ENCODE measurements at regions not wholly inside any gene's neighbourhood (a gene's known extent, or its start where the extent isn't known, plus 50 kb on each side); places are given as distances from the start of the nearest gene placed in this dataset.

DNA sequence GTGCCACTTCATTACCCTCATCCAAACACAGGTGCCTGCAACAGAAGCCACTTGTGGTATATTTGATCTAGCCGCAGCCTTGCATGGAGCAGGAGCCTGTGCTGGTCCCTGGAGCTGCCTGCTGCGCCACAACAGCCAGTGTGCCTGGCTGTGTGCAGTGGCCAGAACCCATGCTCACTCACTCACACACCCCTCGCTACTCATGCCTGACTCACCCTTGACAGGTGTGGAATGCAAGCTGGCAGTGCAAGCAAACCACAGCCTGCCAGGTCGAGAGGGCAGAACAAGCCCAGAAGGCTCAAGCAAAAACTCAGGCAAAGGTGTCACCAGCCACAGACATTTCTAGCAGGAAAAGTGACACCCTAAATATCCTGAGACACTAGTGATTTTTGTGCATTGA is 1510.9 kb downstream of the KCNT2 start:
- DNase-seq (ENCODE audit: low read depth, low spot score), result no peak

DNA sequence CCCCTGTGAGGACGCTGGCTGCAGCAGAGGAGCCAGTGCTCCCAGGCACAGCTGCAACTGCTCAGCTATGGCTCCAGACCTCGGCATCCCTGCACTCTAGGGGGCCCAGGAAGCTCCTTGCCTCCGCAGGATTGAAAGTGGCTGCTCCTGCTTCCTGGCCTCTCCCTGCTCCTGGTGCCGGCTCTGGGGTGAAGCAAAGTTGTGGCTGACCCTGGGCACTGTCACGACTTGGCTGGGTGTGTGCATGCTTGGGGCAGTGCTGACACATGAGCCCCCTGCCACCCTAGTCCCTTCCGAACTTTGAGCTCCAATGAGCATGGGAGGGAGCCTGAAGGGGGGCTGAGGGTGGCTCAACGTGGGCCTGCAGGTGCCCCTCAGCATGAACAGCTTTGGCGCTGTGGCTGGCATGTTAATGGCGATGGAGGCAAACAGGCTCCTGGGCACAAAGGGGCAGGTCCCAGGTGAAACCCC is 1512.2 kb downstream of the KCNT2 start:
- no peak for DNase-seq (ENCODE audit: low read depth, low spot score)

DNA sequence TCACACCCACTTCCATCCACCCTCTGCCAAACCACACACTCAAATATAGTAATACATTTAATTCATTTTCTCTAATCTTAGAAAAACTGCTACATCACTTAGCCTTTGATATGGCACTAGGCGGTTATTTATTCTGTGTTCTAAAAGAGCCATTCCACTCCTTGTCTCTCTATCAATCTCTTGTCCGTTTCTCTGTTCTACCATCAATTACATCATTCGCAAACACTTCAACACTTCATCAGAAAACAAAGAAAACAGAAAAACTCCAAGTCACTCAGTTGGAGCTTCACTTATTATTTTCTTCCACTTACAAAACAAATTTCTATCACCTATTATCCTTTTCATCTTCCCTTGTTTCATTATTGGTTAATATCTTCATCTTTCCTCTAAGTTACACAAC is 1523.0 kb downstream of the KCNT2 start:
- no peak for DNase-seq (ENCODE audit: low read depth, low spot score)

DNA sequence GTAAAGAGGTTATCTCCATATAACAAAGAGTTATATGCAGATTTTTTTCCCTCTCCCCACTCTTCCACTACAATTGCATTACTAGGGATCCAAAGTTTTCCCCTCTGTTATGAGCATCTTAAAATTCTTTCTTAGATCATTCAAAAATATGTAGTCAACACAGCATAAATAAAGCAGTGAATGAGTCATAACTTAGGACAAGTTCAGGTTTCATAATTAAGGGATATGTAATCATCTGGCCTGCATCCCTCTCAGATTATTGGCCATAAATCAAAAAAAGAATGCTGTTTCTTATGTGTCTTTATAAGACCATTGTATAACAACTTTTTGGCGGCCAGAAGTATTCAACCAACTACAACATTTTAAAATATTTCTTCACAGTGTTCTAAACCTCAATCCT is 1526.1 kb downstream of the KCNT2 start:
- DNase-seq (ENCODE audit: low read depth, low spot score), result no peak

DNA sequence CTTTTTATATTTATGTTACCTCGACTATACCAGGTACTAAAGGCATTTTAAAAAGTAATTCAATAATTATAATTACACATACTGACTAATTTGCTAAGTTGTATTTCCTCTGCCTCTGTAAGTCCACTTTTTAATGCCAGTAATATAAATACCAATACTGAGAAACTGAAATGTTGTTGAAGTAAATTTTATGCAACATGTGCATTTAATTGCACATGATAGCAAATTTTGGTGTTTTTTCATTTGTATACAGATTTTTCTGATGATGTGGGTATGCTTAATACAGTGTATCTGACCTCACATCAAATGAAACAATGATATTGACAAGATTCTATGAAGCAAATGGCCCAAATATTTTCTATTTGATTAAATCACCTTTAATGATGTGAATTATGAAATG is 1531.6 kb downstream of the KCNT2 start:
- DNase-seq (ENCODE audit: low read depth, low spot score), result no peak

DNA sequence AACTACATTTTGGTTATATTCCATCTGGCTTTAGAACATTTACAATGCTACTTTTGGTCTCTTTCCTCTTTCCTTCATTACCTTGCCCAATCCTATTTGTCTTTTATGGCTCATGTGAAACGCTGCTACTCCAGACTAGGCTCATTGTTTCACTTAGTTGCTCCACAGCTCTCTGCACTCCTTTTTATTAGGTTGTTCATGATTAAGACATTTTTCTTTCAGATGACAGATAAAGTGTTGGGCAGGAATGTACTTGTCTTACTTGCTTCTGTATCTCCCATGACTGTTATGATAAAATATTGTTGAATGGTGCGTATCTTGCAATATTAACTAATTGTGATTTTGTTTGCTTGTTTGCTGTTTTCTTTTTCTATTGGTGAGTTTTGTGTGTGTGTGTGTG is 1532.3 kb downstream of the KCNT2 start:
- DNase-seq (ENCODE audit: low read depth, low spot score), result no peak

DNA sequence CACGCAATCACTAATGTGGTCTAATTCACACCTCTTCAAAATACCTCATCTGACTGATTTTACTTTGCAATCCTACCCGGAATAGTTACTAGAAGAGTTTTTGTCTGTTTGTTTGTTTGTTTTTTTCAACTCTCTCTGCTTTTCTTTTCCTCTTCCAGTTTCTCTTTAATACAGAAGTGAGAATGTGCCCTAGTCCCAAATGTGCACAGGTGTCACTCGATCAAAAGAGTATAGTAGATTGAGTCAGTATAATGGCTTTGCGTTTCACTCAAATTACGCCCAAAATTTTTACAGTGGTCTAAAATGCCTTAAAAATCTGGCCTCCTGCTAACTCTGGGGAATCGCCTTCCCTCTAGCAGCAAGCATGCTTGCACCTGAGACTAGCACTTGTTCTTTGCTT is 1536.8 kb downstream of the KCNT2 start:
- DNase-seq (ENCODE audit: low read depth, low spot score), result no peak

DNA sequence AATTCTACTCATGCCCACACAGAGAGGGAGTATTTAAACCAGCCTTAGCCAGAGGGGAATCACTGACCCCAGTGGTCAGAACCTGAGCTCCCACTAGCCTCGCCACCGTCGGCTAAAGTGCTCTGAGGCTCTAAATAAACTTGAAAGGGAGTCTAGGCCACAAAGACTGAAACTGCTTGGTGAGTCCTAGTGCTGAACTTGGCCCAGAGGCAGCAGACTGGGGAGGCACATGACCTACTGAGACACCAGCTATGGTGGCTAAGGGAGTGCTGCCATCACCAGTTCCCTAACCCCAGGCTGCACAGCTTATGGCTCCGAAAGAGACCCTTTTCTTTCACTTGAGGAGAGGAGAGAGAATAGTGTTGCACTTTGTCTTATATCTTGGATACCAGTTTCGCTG is 1542.8 kb downstream of the KCNT2 start:
- DNase-seq (ENCODE audit: low read depth, low spot score), result no peak

DNA sequence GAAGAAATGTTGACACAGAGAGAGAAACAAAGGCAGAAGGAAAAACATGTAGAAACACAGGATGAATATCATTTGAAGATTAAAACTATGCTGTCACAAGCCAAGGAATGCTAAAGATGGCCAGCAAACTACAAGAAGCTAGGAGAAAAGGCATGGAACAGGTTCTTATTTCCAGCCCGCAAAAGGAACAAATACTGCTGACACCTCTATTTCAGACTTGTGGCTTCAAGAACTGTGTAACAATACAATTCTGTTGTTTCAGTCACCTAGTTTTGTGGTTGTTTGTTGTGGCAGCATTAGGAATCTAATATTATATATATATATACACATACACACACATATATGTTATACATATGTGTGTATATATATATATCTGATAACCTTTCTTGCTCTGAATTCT is 1543.9 kb downstream of the KCNT2 start:
- DNase-seq (ENCODE audit: low read depth, low spot score), result no peak

DNA sequence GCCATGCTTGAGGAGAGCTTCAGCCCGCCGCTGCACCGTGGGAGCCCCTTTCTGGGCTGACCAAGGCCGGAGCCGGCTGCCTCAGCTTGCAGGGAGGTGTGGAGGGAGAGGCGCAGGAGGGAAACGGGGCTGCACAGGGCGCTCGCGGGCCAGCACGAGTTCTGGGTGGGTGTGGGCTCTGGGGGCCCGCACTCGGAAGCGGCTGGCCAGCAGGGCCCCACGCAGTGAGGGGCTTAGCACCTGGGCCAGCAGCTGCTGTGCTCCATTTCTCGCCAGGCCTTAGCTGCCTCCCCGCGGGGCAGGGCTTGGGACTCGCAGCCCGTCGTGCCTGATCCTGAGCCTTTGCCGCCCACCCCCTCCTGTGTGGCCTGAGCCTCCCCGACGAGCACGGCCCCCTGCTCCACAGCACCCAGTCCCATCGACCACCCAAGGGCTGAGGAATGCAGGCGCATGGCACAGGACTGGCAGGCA is 1554.0 kb downstream of the KCNT2 start:
- no peak for DNase-seq (ENCODE audit: low read depth, low spot score)

DNA sequence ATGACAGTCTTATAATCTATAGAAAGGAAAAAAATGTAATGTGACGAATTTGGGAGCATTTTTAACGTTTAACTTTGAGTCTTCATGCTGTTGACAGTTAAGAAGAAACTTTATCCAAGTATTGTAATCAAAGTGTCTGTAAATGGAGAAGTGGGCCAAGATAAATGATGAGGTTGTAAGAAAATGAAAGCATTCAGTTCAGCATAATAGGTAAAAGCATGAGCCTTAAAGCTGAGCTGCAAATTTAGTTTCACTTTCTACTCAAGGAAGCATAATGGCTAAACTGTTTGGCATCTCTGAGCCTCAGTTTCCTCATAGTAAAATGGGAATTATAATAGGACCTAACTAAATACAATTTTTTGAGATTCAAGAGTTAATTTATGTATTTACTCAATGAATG is 1554.8 kb downstream of the KCNT2 start:
- DNase-seq (ENCODE audit: low read depth, low spot score), result no peak

DNA sequence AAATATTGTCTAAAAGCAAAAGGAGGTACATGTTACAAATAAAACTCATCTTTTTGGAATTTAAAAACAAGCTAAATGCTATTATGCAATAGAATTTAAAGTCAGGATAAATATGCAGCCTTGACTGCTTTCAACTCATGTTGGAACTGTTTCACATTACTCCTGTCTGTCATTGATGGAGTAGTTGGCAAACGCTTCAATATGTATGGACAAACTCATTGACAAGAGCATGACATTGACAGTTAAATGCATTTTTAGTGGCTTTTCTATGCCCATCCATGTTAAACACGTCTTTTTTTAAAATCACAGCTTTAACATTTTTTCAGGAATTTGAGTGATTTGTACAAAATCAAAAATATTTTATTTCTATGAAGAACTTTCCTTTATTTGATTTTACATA is 1560.5 kb downstream of the KCNT2 start:
- no peak for DNase-seq (ENCODE audit: low read depth, low spot score)

DNA sequence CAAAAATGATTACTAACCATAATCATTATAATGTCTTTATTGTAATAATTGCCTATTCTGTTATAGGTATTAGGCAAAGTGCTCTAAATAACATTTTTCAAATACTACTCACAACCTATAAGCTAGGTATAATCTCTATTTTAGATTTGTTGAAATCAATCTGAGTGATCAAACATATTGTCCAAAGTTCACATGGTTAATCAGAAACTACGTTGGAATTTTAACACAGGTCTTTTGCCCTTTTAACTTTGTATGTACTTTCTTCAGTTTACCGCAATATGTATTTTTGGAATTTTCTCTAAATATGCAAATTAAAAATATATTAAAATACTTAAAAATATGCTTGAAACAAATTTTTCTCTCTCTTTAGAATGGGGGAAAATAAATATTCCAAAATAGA is 1563.2 kb downstream of the KCNT2 start:
- DNase-seq (ENCODE audit: low read depth, low spot score), result no peak

DNA sequence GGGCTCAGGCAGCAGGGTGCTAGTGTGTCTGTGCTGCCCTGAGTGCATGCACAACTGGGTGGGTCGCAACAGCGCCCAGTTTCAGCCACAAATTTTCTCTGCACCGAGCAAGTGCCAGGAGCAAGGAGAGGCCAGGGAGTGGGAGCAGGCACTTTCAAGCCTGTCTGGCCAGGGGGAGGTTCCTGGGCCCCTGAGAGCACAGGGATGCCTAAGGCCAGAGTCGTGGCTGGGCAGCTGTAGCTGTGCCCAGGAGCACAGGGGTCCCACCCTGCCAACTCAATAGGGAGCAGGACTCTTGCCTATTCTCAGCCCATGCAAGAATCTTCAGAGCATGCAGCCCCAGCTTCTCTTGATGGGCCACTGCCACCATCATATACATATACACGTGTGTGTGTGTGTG is 1577.4 kb downstream of the KCNT2 start:
- no peak for DNase-seq (ENCODE audit: low read depth, low spot score)

DNA sequence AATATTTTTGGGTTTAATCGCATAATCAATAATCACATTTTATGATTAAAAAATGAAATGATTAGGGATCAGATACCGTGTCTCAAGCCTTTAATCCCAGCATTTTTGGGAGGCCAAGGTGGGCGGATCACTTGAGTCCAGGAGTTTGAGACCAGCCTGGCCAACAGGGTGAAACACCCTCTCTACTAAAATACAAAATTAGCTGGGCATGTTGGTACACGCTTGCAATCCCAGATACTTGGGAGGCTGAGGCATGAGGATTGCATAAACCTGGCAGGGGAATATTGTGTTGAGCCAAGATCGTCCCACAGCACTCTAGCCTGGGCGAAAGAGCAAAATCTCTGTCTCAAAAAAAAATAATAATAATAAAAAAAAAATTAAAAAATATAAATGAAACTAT is 1581.4 kb downstream of the KCNT2 start:
- no peak for DNase-seq (ENCODE audit: low read depth, low spot score)

DNA sequence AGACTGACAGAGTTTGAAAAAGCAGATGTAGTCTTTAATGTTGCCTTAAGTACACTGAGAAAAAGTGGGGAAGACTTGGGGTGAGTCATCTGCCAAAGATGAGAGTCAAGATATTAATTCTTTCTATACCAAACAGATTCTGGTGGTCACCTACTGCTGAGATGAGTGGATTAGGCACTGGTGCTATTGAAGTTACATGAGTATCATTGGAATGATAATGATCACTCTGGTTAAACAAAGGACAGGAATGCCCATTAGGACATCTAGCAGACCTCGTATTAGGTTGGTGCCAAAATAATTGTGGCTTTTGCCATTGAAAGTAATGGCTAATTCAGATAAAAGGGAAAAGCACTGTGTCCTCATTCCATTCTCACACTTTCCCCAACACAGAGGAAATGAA is 1588.9 kb downstream of the KCNT2 start:
- no peak for DNase-seq (ENCODE audit: low read depth, low spot score)

DNA sequence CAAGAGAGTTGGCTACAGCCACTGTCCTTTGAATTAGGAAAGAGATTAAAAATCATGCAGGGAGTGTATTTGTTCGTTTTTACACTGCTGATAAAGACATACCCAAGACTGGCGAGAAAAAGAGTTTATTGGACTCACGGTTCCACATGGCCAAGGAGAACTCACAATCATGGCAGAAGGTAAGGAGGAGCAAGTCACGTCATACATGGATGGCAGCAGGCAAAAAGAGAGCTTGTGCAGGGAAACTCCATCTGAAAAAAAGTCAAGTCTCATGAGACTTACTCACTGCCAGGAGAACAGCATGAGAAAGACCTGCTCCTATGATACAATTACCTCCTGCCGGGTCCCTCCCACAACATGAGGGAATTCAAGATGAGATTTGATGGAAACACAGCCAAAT is 1595.2 kb downstream of the KCNT2 start:
- DNase-seq (ENCODE audit: low read depth, low spot score), result no peak

DNA sequence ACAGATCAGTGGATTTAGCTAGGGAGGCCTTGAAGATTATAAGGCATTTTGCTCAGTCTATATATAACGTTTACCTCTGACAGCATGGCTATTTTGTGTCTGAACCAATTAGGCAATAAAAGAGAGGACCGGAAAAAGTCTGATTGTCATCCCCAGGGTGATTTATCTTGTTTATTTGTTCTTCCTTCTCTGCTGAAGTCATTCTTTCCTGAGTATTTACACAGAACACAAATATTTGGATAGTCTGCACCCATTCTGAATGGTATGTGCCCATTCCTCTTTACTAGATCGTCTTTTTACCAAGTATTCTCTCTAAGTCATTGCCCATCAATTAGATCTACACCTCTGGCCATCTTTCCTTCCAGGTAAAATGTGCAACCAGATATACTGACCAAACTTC is 1602.9 kb downstream of the KCNT2 start:
- no peak for DNase-seq (ENCODE audit: low read depth, low spot score)

DNA sequence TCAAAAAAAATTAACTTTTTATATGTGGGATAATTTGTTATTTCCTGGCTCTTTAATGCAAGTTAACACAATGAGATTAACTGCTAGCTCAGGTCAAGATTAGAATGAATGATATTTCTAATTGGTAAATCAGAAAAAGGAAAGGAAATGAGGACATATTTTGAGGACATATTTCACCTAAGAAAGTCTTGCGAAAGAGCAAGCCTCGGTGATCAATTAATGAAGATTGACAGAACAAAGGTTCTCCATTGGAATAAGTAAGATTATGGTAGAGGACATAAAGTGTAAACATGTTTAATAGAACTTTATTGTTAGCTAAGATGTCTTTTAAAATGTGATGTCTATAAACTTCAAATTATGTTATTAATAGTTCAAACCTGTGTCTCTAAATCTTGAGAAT is 1617.8 kb downstream of the KCNT2 start:
- no peak for DNase-seq (ENCODE audit: low read depth, low spot score)

DNA sequence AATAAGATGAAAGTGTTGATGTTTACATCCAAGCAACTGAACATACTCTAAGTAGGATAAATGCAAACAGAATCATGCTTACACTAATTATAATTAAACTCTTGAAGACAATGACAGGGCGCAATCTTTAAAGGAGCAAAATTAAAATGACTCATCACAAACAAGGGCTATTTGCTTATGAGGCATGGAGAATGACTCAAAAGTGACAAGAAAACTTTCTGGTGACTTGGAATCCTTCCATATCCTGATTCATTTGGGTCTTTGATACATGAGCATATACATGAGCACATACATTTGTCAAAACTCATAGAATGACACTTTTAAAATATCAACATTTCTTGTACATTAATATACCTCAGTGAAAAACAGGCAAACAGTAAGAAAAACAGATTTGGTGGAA is 1632.3 kb downstream of the KCNT2 start:
- DNase-seq (ENCODE audit: low read depth, low spot score), result no peak

DNA sequence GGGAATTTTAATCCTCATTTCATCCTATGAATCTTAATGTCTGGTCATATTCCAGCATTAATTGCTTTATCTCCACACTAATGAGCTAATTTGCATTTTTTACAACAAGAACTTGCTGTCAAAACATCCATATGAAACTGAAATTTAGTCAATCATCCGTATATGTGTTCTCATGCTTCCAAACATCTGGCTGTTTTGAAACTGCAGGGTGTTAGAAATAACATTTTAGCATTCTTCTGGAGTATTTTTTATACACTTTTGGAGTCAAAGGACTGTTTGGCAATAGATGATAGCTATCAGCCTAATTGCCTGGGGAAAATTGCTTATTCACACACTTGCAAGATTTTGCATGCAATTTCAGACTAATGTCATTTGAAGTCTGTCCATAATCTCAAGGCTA is 1639.3 kb downstream of the KCNT2 start:
- no peak for DNase-seq (ENCODE audit: low read depth, low spot score)

DNA sequence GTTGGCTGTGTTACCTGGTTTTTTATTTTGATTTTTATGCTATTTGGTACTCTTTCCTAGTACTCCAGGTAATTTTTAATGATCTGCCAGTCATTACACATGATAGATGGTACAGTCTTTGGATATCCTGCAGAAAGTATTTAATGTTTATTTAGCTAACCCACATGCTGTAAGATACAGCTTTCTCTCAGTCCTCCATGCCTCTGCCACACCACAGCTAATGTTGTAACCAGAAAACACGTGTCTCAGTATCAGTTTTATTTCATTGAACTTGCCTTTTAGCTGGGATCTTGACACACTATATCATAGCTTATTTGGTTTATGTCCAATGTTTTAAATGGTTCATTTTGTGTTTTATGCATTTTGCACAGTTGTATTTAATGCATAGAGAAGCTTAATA is 1648.4 kb downstream of the KCNT2 start:
- no peak for DNase-seq (ENCODE audit: low read depth, low spot score)

DNA sequence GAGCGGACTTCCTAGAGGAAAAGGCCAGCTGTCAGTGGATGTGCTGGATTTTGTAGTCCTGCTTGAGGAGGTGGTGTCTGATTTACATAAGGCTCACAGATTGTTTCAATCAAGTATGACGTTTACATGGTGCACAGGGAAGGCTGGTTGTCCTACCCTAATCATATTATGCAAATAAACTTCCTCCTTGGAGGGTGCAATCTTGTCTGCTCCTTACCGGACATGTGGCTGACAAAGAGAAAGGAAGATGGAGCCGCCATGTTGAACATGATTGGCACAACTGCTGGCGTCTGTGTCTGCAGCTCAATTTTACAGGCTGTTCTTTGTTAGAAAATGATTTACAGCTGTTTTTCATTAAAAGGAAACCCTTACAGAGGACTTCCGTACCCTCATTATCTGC is 1656.1 kb downstream of the KCNT2 start:
- DNase-seq (ENCODE audit: low read depth, low spot score), result no peak

DNA sequence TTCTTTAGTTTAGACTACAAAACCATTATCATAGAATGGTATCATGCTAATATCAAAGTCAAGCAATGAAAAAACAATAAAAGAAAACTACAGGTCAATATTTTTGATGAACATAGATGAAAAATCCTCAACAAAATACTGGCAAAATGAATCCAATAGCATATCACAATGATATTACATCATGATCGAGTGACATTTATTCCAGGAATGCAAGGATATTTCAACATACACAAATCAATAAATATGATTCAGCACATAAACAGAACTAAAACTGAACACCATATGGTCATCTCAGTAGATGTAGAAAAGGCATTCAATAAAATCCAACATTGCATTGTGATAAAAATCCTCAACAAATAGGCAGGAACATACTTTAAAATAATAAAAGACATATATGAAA is 1657.7 kb downstream of the KCNT2 start:
- no peak for DNase-seq (ENCODE audit: low read depth, low spot score)
